Ishikawa (cell line): ENCODE measurements at regions not wholly inside any gene's neighbourhood (a gene's known extent, or its start where the extent isn't known, plus 50 kb on each side); places are given as distances from the start of the nearest gene placed in this dataset.

Experiments used
- FOXM1 ChIP-seq: IDR thresholded peaks from 2 replicates; pipeline ENCODE4 v1.6.1; 2012; ENCODE audit warnings: low read depth, borderline replicate concordance
- MAX ChIP-seq: IDR thresholded peaks from 2 replicates; pipeline ENCODE4 v1.6.1; 2012
- RAD21 ChIP-seq: IDR thresholded peaks from 2 replicates; pipeline ENCODE4 v1.6.1; 2012; ENCODE audit warnings: low read depth
- REST ChIP-seq: IDR thresholded peaks from 2 replicates; pipeline ENCODE4 v1.6.1; 2012; ENCODE audit warnings: low read depth, mild to moderate bottlenecking
- YY1 ChIP-seq: IDR thresholded peaks from 2 replicates; pipeline ENCODE4 v1.6.1; 2012; ENCODE audit warnings: low read depth

GRCh38 chr2:191540681-191541080 is 137.3 kb upstream of the NABP1 start:
- TF ChIP-seq RAD21 (no peak), REST (no peak), MAX (no peak), FOXM1 (no peak), YY1 (no peak)
